HUES48 (cell line): ENCODE measurements at regions not wholly inside any gene's neighbourhood (a gene's known extent, or its start where the extent isn't known, plus 50 kb on each side); places are given as distances from the start of the nearest gene placed in this dataset.
"Not testable (repeated sequence)": the region's sequence is repeated elsewhere in the genome, so short reads cannot be mapped to it uniquely, and the experiment has no call there.

Experiments used
- H3K27ac ChIP-seq: one replicate; pipeline ENCODE4 v1.7.0; 2013; ENCODE audit warnings: low read depth, low read length, inconsistent platforms
- H3K27me3 ChIP-seq: 2 replicates; pipeline ENCODE4 v1.6.1; 2013; ENCODE audit warnings: mild to moderate bottlenecking, low read length; ENCODE audit not compliant: control insufficient read depth, insufficient read depth
- H3K36me3 ChIP-seq: 2 replicates; pipeline ENCODE4 v1.6.1; 2013; ENCODE audit warnings: low read length; ENCODE audit not compliant: control insufficient read depth, insufficient read depth
- H3K4me1 ChIP-seq: 2 replicates; pipeline ENCODE4 v1.6.1; 2013; ENCODE audit warnings: mild to moderate bottlenecking, low read length; ENCODE audit not compliant: control insufficient read depth, insufficient read depth
- H3K4me3 ChIP-seq: 2 replicates; pipeline ENCODE4 v1.5.1; 2013; ENCODE audit warnings: mild to moderate bottlenecking, low read depth, low read length
- H3K9ac ChIP-seq: 2 replicates; pipeline ENCODE4 v1.6.1; 2013; ENCODE audit warnings: mild to moderate bottlenecking, low read depth, low read length, moderate library complexity
- H3K9me3 ChIP-seq: 2 replicates; pipeline ENCODE4 v1.6.1; 2013; ENCODE audit warnings: low read length; ENCODE audit not compliant: control insufficient read depth, insufficient read depth

GRCh38 chrX:85808217-85808616, 239.1 kb downstream of the CHM start:
- Histone ChIP-seq H3K27ac (no peak overlapping the region), H3K4me1 (no peaks in the 10 kb centered on the region), H3K4me3 (no peak overlapping the region), H3K9ac (no peak overlapping the region), H3K27me3 (no peaks in the 10 kb centered on the region), H3K9me3 (peaks cover 60% of the 10 kb centered on the region), H3K36me3 (no peaks in the 10 kb centered on the region)

DNA sequence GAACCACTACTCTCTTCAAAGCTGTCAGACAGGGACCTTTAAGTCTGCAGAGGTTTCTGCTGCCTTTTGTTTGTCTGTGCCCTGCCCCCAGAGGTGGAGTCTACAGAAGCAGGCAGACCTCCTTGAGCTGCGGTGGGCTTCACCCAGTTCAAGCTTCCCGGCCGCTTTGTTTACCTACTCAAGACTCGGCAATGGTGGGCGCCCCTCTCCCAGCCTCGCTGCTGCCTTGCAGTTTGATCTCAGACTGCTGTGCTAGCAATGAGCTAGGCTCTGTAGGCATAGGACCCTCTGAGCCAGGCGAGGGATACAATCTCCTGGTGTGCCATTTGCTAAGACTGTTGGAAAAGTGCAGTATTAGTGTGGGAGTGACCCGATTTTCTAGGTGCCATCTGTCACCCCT, 275.0 kb downstream of the CHM start:
- not testable (repeated sequence) for H3K4me1 ChIP-seq, H3K27me3 ChIP-seq, H3K36me3 ChIP-seq, H3K4me3 ChIP-seq, H3K27ac ChIP-seq, H3K9ac ChIP-seq
- peaks cover 25% of the 10 kb centered on the region for H3K9me3 ChIP-seq

DNA sequence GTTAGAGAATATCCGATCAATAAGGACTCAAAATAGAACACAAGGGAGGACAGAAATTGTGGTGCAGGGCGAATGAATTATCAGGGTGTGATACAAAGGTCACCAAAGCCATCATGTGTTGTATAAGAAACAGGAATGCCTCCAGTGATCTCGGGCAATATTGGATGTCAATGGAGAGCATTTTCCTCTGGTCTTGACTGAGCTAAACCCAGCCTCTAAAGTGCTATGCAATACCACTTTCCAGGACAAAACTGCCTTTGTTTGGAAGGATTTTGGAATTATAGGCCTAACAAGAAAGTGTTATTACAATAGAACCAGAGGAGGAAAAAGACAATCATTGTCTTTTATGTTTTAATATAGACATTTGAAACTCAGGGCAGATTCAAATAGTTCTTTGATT, 281.7 kb downstream of the CHM start:
- Histone ChIP-seq H3K36me3 (no peaks in the 10 kb centered on the region), H3K4me1 (no peaks in the 10 kb centered on the region), H3K9me3 (peaks cover 8% of the 10 kb centered on the region), H3K27me3 (no peaks in the 10 kb centered on the region), H3K9ac (no peak overlapping the region), H3K27ac (no peak overlapping the region), H3K4me3 (no peak overlapping the region)

DNA sequence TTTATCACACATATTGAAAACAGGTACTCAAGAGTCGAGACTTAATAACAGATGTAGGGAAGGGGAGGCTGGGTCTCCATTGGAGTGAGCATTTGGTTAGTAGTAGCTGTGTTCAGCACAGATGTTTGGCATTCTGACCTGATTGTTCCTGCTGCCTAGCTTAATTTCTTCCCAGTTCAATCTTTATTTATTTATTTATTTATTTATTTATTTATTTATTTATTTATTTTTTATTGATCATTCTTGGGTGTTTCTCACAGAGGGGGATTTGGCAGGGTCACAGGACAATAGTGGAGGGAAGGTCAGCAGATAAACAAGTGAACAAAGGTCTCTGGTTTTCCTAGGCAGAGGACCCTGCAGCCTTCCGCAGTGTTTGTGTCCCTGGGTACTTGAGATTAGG, 324.3 kb downstream of the CHM start:
- not testable (repeated sequence) for H3K36me3 ChIP-seq

GRCh38 chrX:85703233-85703632, 323.8 kb upstream of the POF1B start:
- not testable (repeated sequence) for H3K4me1 ChIP-seq, H3K27me3 ChIP-seq, H3K4me3 ChIP-seq, H3K36me3 ChIP-seq, H3K27ac ChIP-seq, H3K9ac ChIP-seq
- H3K9me3 ChIP-seq, result peaks cover 16% of the 10 kb centered on the region

More for the DNA sequence above, 324.3 kb downstream of the CHM start:
- not testable (repeated sequence) for H3K9ac ChIP-seq, H3K4me3 ChIP-seq, H3K27me3 ChIP-seq, H3K27ac ChIP-seq, H3K4me1 ChIP-seq
- peaks cover 27% of the 10 kb centered on the region; the same call in 1 of the 2 replicates for H3K9me3 ChIP-seq

- Histone ChIP-seq H3K4me3 (no peak overlapping the region), H3K27ac (no peak overlapping the region), H3K27me3 (no peaks in the 10 kb centered on the region)
Observed at GRCh38 chrX:85698921-85699320, 319.5 kb upstream of the POF1B start.

GRCh38 chrX:85685843-85686242, 306.4 kb upstream of the POF1B start:
- no peaks in the 10 kb centered on the region for H3K4me1 ChIP-seq
- H3K4me3 ChIP-seq, result no peak overlapping the region
- peaks cover 29% of the 10 kb centered on the region for H3K9me3 ChIP-seq
- no peaks in the 10 kb centered on the region for H3K27me3 ChIP-seq
- H3K36me3 ChIP-seq, result no peaks in the 10 kb centered on the region
- H3K27ac ChIP-seq, result no peak overlapping the region
- no peak overlapping the region for H3K9ac ChIP-seq

More at GRCh38 chrX:85698921-85699320, 319.5 kb upstream of the POF1B start:
- H3K4me1 ChIP-seq, result peaks cover 3% of the 10 kb centered on the region; the same call in 1 of the 2 replicates
- no peak overlapping the region for H3K9ac ChIP-seq
- H3K36me3 ChIP-seq, result no peaks in the 10 kb centered on the region
- H3K9me3 ChIP-seq, result peaks cover 26% of the 10 kb centered on the region

- no peak overlapping the region for H3K4me3 ChIP-seq
- H3K27me3 ChIP-seq, result no peaks in the 10 kb centered on the region
- no peaks in the 10 kb centered on the region for H3K36me3 ChIP-seq
- H3K4me1 ChIP-seq, result no peaks in the 10 kb centered on the region
- H3K27ac ChIP-seq, result no peak overlapping the region
- H3K9me3 ChIP-seq, result peaks cover 12% of the 10 kb centered on the region
- no peak overlapping the region for H3K9ac ChIP-seq
Observed at GRCh38 chrX:85666471-85666870, 287.0 kb upstream of the POF1B start.

DNA sequence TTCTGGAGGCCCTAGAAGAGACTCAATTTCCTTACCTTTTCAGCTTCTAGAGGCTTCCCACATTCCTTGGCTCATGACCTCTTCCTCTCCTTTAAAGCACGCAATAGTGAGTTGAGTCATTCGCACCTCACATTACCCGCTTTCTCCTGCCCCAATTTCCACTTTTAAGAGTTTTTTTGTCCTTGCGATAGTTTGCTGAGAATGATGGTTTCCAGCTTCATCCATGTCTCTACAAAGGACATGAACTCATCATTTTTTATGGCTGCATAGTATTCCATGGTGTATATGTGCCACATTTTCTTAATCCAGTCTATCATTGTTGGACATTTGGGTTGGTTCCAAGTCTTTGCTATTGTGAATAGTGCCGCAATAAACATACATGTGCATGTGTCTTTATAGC, 284.5 kb upstream of the POF1B start:
- not testable (repeated sequence) for H3K27me3 ChIP-seq, H3K36me3 ChIP-seq, H3K4me3 ChIP-seq, H3K9ac ChIP-seq, H3K4me1 ChIP-seq, H3K27ac ChIP-seq
- H3K9me3 ChIP-seq, result peaks cover 12% of the 10 kb centered on the region

- no peaks in the 10 kb centered on the region for H3K36me3 ChIP-seq
- H3K4me3 ChIP-seq, result no peak overlapping the region
- no peak overlapping the region for H3K27ac ChIP-seq
- H3K4me1 ChIP-seq, result peaks cover 15% of the 10 kb centered on the region; the same call in 1 of the 2 replicates
- peaks cover 14% of the 10 kb centered on the region for H3K9me3 ChIP-seq
- H3K27me3 ChIP-seq, result no peaks in the 10 kb centered on the region
- H3K9ac ChIP-seq, result no peak overlapping the region
Observed at GRCh38 chrX:85630901-85631300, 251.4 kb upstream of the POF1B start.

DNA sequence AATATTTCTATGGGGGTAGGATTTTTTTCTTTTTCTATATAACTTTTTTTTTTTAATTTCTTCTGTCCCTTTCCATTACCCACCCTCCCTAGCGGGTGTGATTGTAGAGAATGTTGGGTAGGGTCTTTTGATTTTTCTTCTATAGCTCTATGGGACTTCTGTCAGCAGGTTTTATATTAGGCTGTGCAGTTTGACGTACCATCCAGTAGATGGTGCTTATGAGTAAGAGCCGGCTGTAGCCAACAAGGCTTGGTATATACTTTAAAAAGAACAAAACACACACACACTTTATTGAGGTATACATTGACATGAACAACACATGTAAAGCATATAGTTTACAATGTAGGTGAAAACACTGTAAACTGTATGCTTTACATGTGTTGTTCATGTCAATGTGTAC, 247.9 kb upstream of the POF1B start:
- Histone ChIP-seq H3K4me3 (no peak overlapping the region), H3K4me1 (peaks cover 15% of the 10 kb centered on the region; the same call in 1 of the 2 replicates), H3K27me3 (no peaks in the 10 kb centered on the region), H3K9me3 (peaks cover 18% of the 10 kb centered on the region; the same call in 1 of the 2 replicates), H3K27ac (no peak overlapping the region), H3K36me3 (no peaks in the 10 kb centered on the region), H3K9ac (no peak overlapping the region)

GRCh38 chrX:85622635-85623034, 243.2 kb upstream of the POF1B start:
- Histone ChIP-seq H3K4me1 (peaks cover 16% of the 10 kb centered on the region), H3K9ac (no peak overlapping the region), H3K4me3 (no peak overlapping the region), H3K27ac (no peak overlapping the region), H3K27me3 (no peaks in the 10 kb centered on the region), H3K9me3 (peaks cover 10% of the 10 kb centered on the region), H3K36me3 (no peaks in the 10 kb centered on the region)
